ENCODE measurements at regions not wholly inside any gene's neighbourhood (a gene's known extent, or its start where the extent isn't known, plus 50 kb on each side); places are given as distances from the start of the nearest gene placed in this dataset.

DNA sequence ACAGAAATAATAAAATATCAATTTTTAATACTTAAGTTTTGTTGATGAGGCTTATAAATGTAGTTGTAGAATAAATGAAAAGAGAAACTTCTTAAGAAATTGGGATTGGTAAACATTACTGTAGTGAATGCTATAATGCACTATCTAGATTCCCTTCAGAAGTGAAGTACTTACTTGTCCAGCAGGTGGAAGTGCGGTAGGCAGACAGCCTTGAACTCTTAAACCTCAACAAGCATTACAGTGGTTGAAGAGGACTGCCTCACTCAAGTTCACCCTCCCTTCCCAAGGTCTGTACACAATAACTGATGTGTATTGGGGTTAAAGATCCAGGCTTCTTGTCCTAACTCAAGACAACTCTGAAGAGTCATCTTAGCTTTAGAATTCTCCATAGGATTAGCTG is 931.0 kb upstream of the LRRTM1 start:
- DNase-seq = no peak

DNA sequence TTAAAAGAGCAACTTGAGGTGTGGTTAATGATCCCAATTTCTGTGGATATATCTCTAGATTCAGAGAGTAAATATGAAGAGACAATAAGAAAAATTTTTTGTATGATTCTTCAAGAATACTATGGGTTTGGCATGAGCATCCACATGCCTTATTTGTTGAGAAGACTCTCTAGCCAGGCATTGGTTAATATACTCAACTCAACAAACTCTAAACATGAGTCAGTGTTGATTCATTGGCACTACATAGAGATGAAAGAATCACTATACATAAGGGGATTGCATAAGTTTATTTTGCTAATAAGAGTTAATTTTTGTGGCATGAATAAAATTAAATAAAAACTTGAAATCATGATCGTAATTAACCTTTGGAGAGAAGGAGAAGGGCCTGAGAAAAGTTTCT is 930.2 kb upstream of the LRRTM1 start:
- DNase-seq = no peak

DNA sequence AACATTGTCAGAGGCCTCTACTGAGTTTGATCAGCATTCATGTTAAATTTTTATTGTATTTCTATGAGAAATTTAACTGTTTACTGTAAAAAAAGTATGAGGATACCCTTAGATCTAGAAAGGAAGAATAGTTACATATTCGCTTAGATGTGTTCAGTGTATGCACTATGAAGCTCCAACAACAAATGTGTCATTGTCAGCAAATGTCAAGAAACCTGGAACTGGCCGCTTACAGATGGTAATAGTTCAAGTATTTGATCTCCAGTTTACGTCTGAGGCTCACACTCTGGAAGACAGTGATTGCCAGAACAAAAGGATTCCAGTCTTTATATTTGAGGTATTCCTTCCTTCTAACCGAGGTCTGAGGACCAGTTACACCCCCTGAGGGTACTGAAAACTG is 921.2 kb upstream of the LRRTM1 start:
- no peak for DNase-seq

DNA sequence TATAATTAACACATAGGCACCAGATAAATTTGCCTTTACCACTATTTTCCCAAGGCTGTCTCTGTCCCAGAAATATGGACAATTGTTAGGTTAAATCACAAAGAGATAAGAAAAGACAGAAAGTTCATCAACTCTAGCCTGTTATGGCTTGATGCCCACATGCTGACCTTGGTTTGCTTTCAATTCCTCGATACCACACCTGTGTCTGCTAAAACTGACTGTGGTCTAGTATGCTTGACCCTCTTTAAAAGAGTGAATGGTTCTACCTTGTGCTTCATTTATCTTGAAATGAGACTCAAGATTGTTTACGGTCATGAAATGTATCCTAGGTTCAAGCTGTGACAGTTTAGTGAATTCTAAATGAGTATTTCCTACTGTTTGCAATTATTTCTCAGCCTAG is 909.0 kb upstream of the LRRTM1 start:
- no peak for DNase-seq

DNA sequence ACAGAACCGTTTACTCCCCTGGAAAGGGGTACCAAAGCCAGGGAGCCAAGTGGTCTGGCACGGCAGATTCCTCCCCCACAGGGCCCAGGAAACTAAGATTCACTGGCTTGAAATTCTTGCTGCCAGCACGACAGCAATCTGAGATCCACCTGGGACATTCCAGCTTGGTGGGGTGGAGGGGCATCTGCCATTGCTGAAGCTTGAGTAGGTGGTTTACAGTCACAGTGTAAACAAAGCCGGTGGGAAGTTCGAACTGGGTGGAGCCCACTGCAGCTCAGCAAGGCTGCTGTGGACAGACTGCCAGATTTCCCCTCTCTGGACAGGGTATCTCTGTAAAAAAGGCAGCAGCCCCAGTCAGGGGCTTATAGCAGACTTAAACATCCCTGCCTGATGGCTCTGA is 901.7 kb upstream of the LRRTM1 start:
- no peak for DNase-seq

DNA sequence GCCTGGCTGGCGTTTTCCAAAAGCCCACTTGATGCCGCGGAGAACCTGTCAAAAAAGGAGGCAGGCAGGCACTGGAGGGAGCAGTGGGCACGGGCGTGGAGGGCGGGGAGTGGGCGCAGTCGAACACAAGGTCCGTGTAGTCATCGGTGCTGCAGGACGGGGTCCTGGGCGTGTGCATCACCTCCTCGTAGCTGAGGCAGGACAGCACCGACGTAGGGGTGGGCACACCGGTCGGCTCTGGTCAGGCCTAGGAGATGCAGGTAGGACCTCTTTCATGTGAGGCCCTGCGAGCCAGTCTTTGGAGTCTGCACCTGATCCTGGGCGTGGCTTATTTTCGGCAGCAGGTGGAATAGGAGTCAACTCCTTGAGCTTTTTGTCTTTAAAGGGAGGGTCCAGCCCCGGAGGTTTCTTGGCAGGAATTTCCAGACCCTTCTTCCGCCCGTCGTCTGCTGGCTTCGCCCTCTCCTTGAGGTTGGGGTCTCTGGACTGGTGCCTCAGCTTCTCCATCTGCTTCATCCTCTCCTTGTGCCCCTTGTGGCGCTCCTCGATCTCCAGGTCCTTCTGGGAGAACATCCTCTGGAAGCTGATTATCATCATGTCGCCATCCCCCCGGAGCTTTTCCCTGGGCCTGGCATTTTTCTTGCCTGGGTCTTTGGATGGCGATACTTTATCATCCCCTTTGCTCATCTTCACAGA is 892.5 kb upstream of the LRRTM1 start:
- DNase-seq = no peak

DNA sequence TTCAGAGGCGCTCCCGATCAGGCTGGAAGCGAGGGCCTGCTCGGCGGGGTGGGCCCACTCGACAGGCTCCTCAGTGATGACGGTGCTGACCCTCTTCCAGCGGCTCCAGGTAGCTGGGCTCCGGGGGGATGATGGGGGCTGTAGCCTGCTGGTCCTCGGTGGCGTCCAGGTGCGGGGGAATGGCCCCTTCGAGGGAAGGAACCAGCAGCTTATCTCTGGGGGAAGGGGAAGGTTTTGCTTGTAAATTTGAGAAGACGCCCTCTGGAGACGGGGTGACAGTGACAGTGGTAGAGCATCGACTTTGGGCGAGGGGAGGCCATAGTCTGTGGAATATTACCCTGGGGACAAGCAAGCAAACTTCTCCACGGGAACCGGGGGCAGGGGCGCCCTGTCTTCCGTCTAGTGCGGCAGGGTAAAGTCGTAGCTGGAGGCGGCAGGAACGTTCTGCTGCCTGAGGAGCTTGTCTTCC is 891.9 kb upstream of the LRRTM1 start:
- no peak for DNase-seq

DNA sequence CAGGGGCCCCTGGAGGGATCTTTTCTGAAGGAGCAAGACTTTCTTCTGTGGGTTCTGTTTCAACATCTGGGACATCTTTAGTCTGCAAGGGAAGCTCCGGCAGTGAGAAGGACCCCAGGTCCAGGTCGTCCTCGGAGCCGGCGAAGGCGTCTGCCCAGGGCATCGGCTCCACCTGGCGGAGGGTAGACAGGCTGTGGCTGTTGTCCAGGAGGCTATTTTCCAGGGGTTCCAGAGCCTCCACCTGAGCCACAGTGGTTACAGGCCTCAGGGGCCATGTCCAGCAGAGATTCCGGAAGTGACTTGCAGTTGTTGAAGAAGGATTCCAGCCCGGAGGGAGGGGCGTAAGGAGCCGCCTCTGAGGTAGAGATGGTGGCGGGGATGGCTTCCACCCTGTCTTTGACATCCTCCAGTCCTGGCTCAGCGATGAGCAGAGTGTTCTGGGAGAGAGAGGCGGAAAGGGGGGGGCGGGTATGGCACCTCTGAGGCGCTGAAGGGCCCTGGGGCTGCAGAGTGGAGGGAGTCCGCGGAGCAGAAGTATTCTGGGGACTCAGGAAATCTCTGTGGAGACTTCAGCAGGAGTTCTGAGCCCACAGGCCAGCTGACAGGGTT is 891.3 kb upstream of the LRRTM1 start:
- DNase-seq = no peak

DNA sequence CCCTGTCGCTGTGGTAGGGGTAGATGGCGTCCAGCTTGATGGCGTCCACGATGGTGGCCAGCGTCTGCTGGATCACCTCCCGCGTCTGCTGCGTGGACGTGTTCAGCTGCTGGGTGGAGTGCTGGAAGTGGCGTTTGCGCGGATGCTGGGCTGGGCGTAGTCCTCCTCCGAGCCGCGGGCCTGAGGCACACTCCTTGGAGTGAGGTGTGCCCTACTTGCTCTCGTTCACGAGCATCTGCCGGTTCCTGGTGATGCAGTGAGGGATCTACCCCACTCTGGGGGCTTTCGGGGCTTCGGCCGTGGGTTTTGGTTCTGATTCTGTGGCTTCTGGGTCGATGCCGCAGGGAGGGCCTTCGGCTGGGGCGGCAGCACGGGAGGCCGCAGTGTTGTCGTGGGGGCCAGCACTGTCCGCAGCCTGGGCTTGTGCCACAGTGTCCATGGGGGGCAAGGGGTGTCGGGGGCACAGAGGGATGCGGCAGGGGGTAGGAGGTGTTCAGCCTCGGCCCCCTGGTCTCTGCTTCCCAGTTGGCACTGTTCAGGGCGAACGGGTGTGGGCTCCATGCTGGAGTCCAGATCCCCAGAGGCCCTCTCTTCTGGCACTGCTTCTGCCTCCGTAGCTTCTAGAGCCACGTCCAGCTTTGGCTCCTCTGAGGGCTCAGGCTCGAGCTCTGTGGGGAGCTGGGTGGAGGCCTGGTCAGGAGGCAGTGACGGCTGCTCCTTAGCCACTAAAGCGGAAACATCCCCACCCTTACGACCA is 890.6 kb upstream of the LRRTM1 start:
- DNase-seq = no peak

DNA sequence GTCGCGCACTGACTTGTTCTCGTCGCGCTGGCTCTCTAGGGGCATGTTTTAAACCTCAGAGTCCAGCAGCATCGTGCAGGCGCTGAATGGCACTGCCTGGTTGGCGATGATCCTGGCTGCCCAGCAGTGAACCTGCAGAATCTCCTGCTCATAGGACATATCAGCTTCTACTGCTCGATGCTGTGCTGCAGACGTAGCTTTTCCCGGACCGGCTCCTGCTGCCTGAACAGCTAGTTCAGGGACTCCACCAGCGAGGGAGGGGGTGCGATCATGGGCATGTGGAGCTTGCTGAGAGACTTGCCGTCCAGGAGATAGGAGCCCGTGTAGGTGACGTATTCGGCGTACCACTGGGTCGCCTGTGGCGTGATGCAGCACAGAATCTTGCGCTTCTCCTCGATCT is 890.0 kb upstream of the LRRTM1 start:
- no peak for DNase-seq

DNA sequence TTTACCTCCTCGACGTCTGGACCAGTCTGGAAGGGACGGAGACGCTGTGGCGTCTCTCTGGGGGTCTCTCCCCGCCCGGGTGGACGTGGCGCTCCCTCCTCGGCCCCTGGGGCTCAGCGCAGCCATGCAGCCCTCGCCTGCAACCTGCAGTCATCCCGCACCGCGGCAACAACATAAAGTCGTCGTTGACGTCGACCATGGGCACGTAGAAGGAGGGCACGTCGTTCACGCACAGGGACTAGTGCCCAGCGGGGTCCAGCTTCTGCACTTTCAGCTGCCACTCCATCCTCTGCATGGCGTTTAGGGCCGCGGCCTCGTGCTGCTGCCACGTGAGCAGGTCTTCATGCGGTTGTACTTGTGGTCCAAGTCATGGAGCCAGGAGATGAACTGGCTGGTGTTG is 889.6 kb upstream of the LRRTM1 start:
- DNase-seq = no peak

DNA sequence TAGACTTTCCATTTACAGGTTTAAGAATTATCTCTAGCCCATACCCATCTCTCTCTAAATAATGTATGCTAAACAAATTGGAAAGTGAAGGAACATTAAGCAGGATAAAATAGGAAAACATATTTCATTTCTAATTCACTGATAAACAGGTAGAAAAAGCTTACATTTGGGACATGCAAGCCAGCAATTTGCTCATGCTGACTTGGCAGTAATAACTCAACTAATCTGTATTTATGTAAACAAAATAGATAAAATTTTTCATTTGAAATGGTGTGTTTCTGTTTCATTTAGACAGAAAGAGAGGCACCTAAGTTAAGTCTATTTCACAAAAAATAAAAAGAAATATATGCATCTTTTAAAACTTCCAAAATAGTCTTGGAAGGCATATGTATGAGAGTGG is 877.3 kb upstream of the LRRTM1 start:
- no peak for DNase-seq

DNA sequence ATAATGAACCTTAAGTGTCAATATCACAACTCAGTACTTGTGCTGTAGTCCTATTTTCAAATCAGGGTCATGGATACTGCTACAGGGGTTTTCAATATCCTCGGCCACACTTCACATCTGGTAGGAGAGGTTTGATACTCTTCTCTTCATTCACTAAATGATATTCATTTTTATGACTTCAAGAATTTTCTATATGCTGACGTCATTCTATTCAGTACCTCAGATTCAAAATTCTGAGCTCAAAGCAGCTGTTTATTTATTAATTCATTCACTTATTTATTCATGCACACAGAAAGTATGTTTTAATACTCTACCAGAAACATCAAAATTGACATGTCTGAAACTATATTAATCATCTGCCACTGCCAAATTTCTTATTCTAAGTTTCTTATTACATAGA is 866.9 kb upstream of the LRRTM1 start:
- no peak for DNase-seq

DNA sequence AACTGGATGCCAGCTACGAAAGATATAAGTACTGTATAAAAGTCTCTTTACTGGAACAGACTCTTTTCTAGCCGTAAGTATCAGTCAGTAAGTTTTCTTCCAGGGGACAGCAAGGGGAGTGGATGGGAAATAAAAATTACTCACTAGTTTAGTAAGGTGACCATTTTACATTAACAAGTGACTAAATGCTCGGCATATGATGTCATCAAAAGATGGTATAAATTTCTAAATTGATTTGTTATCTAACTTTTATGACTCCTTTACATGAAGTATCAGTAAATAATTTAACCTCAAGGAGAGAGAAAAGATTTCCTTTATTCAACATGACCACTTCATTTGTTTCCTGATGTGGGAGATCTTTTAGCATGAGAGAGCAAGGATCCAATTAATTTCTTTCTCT is 859.0 kb upstream of the LRRTM1 start:
- no peak for DNase-seq

DNA sequence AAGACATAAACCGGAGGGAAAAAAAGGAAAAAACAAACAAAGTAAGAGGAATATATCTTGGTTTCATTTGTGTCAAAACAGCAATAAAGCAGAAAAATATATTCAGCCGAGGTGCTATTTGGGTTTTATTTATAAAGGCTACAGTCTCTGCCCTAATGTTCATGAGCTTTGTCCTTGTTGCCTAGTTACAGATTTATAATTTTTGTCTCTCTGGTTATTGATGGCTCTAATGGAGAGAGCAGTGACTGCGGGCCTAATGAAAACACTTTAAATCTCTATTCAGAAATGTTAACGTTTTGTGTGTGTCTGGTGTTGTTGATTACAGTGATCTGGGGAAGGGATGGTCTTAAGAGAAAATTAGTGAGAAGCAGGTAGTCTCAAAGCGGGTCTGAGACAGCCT is 854.0 kb upstream of the LRRTM1 start:
- DNase-seq = no peak

DNA sequence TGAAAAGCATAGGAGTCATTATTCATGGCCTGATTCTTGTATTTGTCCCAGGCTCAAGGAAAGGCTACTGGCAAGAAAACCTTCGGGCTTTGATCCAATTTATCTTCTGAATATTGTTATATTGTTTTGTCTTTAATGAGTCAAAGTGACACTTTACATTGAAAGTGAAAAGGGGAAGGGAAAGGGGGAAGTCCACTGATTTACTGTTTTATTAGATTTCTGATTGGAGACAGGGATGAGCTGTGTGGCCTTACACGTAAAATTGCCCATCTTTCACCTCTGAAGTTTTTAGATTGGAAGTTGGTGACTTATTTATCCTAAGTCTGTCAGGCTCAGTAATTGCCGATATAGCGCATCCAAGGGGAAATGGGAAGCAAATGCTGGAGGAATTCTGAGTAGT is 843.8 kb upstream of the LRRTM1 start:
- DNase-seq = no peak

DNA sequence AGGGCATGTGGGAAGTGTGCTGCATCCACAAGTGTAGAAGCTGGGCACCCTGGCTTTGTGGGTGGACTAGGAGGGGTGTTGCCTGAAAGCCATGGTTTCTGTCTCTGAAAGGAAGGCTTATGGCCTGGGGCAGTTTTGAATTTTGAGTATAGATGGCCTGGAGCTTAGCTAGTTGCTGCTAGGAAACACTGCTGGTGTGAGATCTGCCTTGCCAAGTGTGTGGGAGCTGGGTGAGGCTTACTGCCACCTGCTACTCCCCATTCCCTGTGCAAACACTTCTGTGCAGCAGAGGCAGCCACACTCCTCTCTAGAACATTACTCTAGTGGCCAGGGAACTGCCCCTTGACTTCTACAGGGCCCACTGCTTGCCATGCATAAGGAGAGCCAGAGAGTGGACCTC is 831.7 kb upstream of the LRRTM1 start:
- DNase-seq = no peak

DNA sequence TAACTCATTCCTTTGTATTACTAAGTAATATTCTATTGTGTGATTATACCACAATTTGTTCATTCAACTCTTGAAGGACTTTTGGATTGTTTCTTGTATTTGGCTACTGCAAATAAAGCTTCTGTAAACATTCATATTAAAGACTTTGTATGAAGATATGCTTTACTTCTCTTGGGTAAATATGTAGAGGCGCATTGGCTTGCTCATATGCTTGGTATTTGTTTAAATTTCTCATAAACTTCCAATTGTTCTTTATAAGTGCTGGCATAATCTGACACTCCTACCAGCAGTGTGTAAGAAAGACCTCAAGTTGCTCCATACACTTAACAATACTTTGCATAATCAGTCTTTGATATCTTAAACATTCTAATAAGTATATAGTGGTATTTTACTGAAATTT is 792.8 kb upstream of the LRRTM1 start:
- no peak for DNase-seq

DNA sequence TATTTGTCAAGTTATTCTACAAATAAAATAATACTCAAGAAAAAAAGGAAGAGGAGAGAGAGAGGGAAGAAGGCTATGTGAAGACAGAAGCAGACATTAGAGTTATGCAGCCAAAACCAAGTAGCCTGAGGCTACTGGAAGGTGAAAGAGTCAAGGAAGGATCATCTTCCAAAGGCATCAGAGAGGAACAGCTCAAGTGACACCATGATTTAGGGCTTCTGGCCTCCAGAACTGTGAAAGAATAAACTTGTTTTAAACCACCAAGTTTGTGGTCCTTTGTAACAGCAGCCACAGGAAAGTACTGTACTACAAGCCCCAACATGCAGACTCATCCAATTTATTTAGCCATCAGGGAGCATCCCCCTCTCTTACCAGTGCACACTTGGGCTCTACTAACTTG is 788.5 kb upstream of the LRRTM1 start:
- DNase-seq = no peak

DNA sequence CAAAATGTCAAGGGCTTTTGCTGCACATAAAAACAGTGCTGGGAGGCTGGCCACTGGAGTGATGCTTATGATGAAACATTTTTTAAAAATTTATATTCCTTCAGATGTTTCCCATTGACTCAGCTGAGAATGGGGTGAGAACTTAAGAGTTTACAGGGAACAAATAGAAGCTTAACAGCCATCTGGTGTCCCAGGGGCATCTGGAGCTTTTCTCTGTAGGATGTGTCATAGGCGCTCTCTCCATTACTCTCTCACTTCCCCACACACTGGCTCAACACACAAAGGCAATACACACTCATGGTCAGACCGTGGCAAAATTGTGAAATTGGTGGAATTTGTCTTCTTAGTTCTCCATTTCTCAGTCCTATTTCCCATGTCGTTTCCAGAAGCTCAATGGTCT is 783.1 kb upstream of the LRRTM1 start:
- DNase-seq = no peak

DNA sequence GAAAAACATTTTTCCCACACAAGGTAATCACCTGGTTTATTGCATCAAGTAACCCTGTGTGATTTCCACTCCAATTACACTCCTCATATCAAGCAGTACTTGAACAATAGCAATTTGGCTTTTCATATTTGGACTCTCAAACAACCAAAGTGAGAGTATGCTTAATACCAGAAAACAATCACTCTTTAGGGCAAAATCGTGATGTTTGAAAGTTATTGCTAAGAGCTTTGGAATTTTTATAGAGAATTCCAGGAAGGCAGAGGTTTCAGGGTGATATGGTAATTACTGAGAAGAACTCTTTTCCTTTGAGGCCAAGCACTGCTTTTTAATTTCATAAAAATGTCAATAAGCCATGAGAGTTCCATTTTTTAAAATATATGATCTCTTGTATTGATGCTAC is 779.5 kb upstream of the LRRTM1 start:
- no peak for DNase-seq

DNA sequence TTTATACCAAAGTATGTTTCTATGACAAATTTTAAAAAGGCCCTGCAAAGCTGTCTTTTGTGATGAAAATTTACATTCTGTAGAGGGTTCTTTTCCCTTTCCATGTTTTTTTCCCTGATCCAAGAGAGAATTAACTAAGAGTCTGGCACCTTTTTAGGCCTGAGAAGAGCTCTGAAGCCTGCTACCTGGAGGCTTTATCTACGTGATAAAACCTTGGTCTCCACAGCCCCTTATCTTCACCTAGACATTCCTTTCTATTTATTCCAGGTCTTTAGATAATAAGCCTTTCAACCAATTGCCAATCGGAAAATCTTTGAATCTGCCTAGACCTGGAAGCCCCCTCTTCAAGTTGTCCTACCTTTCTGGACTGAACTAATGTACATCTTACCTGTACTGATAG is 774.1 kb upstream of the LRRTM1 start:
- DNase-seq = no peak

DNA sequence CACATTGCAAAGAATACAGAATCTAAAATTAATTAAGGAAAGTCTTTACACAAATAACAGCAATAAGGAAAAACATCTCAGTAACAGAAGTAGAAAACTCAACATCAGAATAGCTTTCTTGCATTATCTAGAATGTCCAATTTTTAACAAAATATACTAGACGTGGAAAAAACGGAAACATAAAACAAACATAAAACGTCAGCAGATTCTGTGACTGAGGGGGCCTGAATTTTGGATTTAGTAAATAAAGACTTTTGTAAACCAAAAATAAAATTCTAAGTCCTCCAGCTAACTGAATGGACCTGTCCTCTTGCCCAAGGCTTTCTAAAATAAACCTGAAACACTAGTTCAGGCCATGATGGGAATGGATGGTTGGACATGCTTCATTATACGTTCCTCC is 773.5 kb upstream of the LRRTM1 start:
- no peak for DNase-seq

DNA sequence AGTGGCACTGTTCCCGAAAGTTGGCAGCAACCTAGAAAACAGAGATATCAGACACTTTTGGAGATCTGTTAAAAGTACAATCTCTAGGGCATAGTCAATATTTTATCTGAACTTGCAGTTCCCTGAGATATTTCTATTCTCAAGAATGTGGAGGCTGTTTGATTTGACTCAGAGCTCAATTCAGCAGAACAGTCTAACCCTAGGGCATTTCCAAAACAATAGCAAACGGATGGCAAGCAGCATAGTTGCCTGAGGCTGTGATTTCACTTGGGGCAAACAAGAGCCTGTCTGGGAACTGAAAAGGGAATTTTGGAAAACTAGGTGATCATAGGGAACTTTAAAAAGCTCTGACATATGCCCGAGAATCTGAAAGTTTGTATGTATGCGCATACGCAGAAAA is 772.8 kb upstream of the LRRTM1 start:
- DNase-seq = no peak

DNA sequence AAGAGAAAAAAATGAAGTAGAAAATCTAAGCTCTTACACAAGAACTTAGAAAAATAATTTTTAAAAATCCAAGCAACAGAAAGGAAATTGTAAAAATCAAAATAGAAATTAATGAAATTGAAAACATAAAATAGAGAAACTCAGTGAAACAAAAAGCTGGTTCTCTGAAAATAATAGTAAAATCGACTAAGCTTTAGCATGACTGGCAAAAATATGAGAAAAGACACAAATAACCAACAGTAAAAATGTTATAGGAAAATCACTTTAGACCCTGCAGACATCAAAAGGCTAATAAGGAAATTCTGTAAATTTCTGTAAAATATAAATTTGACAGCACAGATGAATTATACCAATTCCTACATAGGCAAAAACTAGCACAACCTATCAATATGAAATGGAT is 768.9 kb upstream of the LRRTM1 start:
- DNase-seq = no peak
